ENCODE measurements at regions not wholly inside any gene's neighbourhood (a gene's known extent, or its start where the extent isn't known, plus 50 kb on each side); places are given as distances from the start of the nearest gene placed in this dataset.
A peak's percentile ranks its signal among the peaks of the same experiment; 100 is the strongest.

GRCh38 chr16:73288520-73288919 lies 240.6 kb upstream of the ZFHX3 start:
- DNase-seq (ENCODE audit: insufficient read length) (no peak), FAIRE-seq (no peak)
- TF ChIP-seq POLR2A (IDR thresholded peaks at IDR 0.05; ENCODE audit: low read depth, low read length) (no peak), POLR2AphosphoS5 (IDR thresholded peaks at IDR 0.05; ENCODE audit: low read depth, low read length) (no peak), TAF1 (IDR thresholded peaks at IDR 0.05; ENCODE audit: borderline replicate concordance, low read depth, low read length) (no peak)

GRCh38 chr16:73287859-73288405 lies 240.0 kb upstream of the ZFHX3 start:
- DNase-seq (ENCODE audit: insufficient read length) (no peak), FAIRE-seq (no peak)
- TF ChIP-seq POLR2A (IDR thresholded peaks at IDR 0.05; ENCODE audit: low read depth, low read length) (no peak), TAF1 (IDR thresholded peaks at IDR 0.05; ENCODE audit: borderline replicate concordance, low read depth, low read length) (no peak), POLR2AphosphoS5 (IDR thresholded peaks at IDR 0.05; ENCODE audit: low read depth, low read length) (no peak)

- DNase-seq (ENCODE audit: insufficient read length) = no peak
- no peak for TF ChIP-seq TAF1 (IDR thresholded peaks at IDR 0.05; ENCODE audit: borderline replicate concordance, low read depth, low read length)
- peak; percentile 81 for FAIRE-seq
Observed at GRCh38 chr16:73286346-73287267, 238.7 kb upstream of the ZFHX3 start.

- FAIRE-seq = no peak
- TF ChIP-seq POLR2AphosphoS5 (IDR thresholded peaks at IDR 0.05; ENCODE audit: low read depth, low read length) (no peak), TAF1 (IDR thresholded peaks at IDR 0.05; ENCODE audit: borderline replicate concordance, low read depth, low read length) (no peak), POLR2A (IDR thresholded peaks at IDR 0.05; ENCODE audit: low read depth, low read length) (no peak)
- no peak for DNase-seq (ENCODE audit: insufficient read length)
Observed at GRCh38 chr16:73285436-73286201, 237.7 kb upstream of the ZFHX3 start.

- no peak for FAIRE-seq
Observed at GRCh38 chr16:73280388-73280787, 232.5 kb upstream of the ZFHX3 start.

GRCh38 chr16:73279451-73279850 lies 231.5 kb upstream of the ZFHX3 start:
- DNase-seq (ENCODE audit: insufficient read length) (no peak), FAIRE-seq (no peak)
- no peak for TF ChIP-seq TAF1 (IDR thresholded peaks at IDR 0.05; ENCODE audit: borderline replicate concordance, low read depth, low read length)
- TF ChIP-seq POLR2AphosphoS5 (IDR thresholded peaks at IDR 0.05; ENCODE audit: low read depth, low read length) = no peak
- TF ChIP-seq POLR2A (IDR thresholded peaks at IDR 0.05; ENCODE audit: low read depth, low read length) = no peak

More at GRCh38 chr16:73280388-73280787, 232.5 kb upstream of the ZFHX3 start:
- DNase-seq (ENCODE audit: insufficient read length) = no peak
- TF ChIP-seq POLR2AphosphoS5 (IDR thresholded peaks at IDR 0.05; ENCODE audit: low read depth, low read length) = no peak
- no peak for TF ChIP-seq TAF1 (IDR thresholded peaks at IDR 0.05; ENCODE audit: borderline replicate concordance, low read depth, low read length)
- TF ChIP-seq POLR2A (IDR thresholded peaks at IDR 0.05; ENCODE audit: low read depth, low read length) = no peak

GRCh38 chr16:73277071-73277470 lies 229.1 kb upstream of the ZFHX3 start:
- TF ChIP-seq TAF1 (IDR thresholded peaks at IDR 0.05; ENCODE audit: borderline replicate concordance, low read depth, low read length) (no peak), POLR2AphosphoS5 (IDR thresholded peaks at IDR 0.05; ENCODE audit: low read depth, low read length) (no peak), POLR2A (IDR thresholded peaks at IDR 0.05; ENCODE audit: low read depth, low read length) (no peak)
- FAIRE-seq (no peak), DNase-seq (ENCODE audit: insufficient read length) (no peak)

- FAIRE-seq (no peak), DNase-seq (ENCODE audit: insufficient read length) (no peak)
- TF ChIP-seq POLR2A (IDR thresholded peaks at IDR 0.05; ENCODE audit: low read depth, low read length) (no peak), POLR2AphosphoS5 (IDR thresholded peaks at IDR 0.05; ENCODE audit: low read depth, low read length) (no peak), TAF1 (IDR thresholded peaks at IDR 0.05; ENCODE audit: borderline replicate concordance, low read depth, low read length) (no peak)
Observed at GRCh38 chr16:73275448-73275847, 227.5 kb upstream of the ZFHX3 start.

GRCh38 chr16:73275024-73275423 lies 227.1 kb upstream of the ZFHX3 start:
- DNase-seq (ENCODE audit: insufficient read length) (no peak), FAIRE-seq (no peak)
- no peak for TF ChIP-seq TAF1 (IDR thresholded peaks at IDR 0.05; ENCODE audit: borderline replicate concordance, low read depth, low read length)
- TF ChIP-seq POLR2AphosphoS5 (IDR thresholded peaks at IDR 0.05; ENCODE audit: low read depth, low read length) = no peak
- no peak for TF ChIP-seq POLR2A (IDR thresholded peaks at IDR 0.05; ENCODE audit: low read depth, low read length)

- TF ChIP-seq POLR2AphosphoS5 (IDR thresholded peaks at IDR 0.05; ENCODE audit: low read depth, low read length) = no peak
- no peak for TF ChIP-seq TAF1 (IDR thresholded peaks at IDR 0.05; ENCODE audit: borderline replicate concordance, low read depth, low read length)
- TF ChIP-seq POLR2A (IDR thresholded peaks at IDR 0.05; ENCODE audit: low read depth, low read length) = no peak
- FAIRE-seq (no peak), DNase-seq (ENCODE audit: insufficient read length) (no peak)
Observed at GRCh38 chr16:73274140-73274539, 226.2 kb upstream of the ZFHX3 start.

- DNase-seq (ENCODE audit: insufficient read length) = no peak
Observed at GRCh38 chr16:73268366-73268993, 220.6 kb upstream of the ZFHX3 start.

More at GRCh38 chr16:73268366-73268993, 220.6 kb upstream of the ZFHX3 start:
- TF ChIP-seq POLR2A (IDR thresholded peaks at IDR 0.05; ENCODE audit: low read depth, low read length) = no peak
- TF ChIP-seq TAF1 (IDR thresholded peaks at IDR 0.05; ENCODE audit: borderline replicate concordance, low read depth, low read length) = no peak
- no peak for TF ChIP-seq POLR2AphosphoS5 (IDR thresholded peaks at IDR 0.05; ENCODE audit: low read depth, low read length)
- no peak for FAIRE-seq
